Body of pancreas (tissue), 4 donors: ENCODE measurements at regions not wholly inside any gene's neighbourhood (a gene's known extent, or its start where the extent isn't known, plus 50 kb on each side); places are given as distances from the start of the nearest gene placed in this dataset.

Source experiments
- ATAC-seq: fragments of 150-250 bp; one replicate; pipeline ENCODE4 v1.9.1; 2016
- DNase-seq, 4 donors: peaks; one replicate each; pipeline ENCODE4 v3.0.0-alpha.2; 2019
- H3K27ac ChIP-seq, 4 donors: fragments of 200-600 bp; sonication (generic); 1 replicate in 3 of 4; 2 replicates in 1 of 4; pipeline versions ENCODE4 v1.5.1 to v1.6.1; 2016 to 2019; ENCODE audit warnings: mild to moderate bottlenecking in 1 of 4, mixed read lengths in 1 of 4, moderate library complexity in 1 of 4
- H3K27me3 ChIP-seq, 2 donors: fragments of 200-600 bp; sonication (generic); one replicate each; pipeline ENCODE4 v1.6.0; 2016; ENCODE audit warnings: mild to moderate bottlenecking in 1 of 2
- H3K36me3 ChIP-seq, 2 donors: fragments of 200-600 bp; sonication (generic); replicated peaks in 1 of 2; 2 replicates each; pipeline ENCODE4 v1.5.1; 2016; ENCODE audit warnings: low read depth in 2 of 2; ENCODE audit not compliant: insufficient read depth in 1 of 2
- H3K4me1 ChIP-seq: fragments of 200-600 bp; sonication (generic); one replicate; pipeline ENCODE4 v1.6.0; 2016
- H3K4me3 ChIP-seq, 2 donors: fragments of 200-600 bp; sonication (generic); 1 replicate in 1 of 2; 2 replicates in 1 of 2; pipeline ENCODE4 v1.5.1; 2016 to 2019
- H3K9me3 ChIP-seq, 3 donors: fragments of 200-600 bp; sonication (generic); 1 replicate in 2 of 3; 2 replicates in 1 of 3; pipeline ENCODE4 v1.5.1; 2016
- POLR2A ChIP-seq, 3 donors: fragments of 450-650 bp; IDR thresholded peaks; one replicate each; pipeline ENCODE4 v1.6.1; 2016; ENCODE audit warnings: antibody characterized with exemption in 3 of 3, mild to moderate bottlenecking in 2 of 3
- WGBS, 2 donors: methylation state at CpG; one replicate each; pipeline ENCODE4 v1.1.5; 2017; 5-methylcytosine and 5-hydroxymethylcytosine counted together
- intact Hi-C: fragments of 100-400 bp; cut with DNase I; formaldehyde crosslinking; loops from one replicate; pipeline ENCODE4 v1.15.1; 2023
- TF ChIP-seq, protein P1 (sequence below), 7 experiments: fragments of 450-650 bp in 4 of 7; fragments of 200-600 bp in 3 of 7; sonication (generic) in 3 of 7; IDR thresholded peaks; one replicate each; pipeline ENCODE4 v1.5.1; 2016 to 2019; ENCODE audit warnings: antibody characterized with exemption in 7 of 7

DNA sequence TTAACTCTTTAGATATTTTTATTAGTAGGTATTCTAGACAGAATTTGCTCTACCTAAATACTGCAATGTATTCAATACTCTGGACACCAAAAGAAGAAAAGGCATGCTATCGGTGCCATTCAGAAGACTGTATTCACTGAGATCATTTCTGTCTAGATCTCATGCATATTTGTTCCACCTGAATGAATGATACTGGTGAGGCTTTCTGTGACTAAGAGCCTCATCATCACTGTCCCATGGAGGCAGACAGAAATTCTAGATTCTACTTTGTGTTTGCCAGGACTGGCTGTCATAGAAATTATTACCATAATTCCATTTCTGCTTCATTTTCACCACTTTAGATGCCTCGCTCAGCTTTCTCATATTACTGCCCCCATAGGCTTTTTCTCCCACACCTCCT, 340.7 kb downstream of the MBD2 start:
- Histone ChIP-seq H3K9me3 (no peaks in the 10 kb centered on the region), H3K27ac (no peak overlapping the region), H3K4me3 (no peak overlapping the region), H3K36me3 (no peaks in the 10 kb centered on the region), H3K27me3 (no peaks in the 10 kb centered on the region), H3K4me1 (no peaks in the 10 kb centered on the region)
- DNase-seq (no peak), ATAC-seq (no peak)
- intact Hi-C loops, result no loop called here
- WGBS, 2 donors, result 68 to 82% methylated on average over 2 of the region's 2 CpGs
- TF ChIP-seq POLR2A (IDR thresholded peaks at IDR 0.05), result no peak
- TF ChIP-seq, protein P1, sequence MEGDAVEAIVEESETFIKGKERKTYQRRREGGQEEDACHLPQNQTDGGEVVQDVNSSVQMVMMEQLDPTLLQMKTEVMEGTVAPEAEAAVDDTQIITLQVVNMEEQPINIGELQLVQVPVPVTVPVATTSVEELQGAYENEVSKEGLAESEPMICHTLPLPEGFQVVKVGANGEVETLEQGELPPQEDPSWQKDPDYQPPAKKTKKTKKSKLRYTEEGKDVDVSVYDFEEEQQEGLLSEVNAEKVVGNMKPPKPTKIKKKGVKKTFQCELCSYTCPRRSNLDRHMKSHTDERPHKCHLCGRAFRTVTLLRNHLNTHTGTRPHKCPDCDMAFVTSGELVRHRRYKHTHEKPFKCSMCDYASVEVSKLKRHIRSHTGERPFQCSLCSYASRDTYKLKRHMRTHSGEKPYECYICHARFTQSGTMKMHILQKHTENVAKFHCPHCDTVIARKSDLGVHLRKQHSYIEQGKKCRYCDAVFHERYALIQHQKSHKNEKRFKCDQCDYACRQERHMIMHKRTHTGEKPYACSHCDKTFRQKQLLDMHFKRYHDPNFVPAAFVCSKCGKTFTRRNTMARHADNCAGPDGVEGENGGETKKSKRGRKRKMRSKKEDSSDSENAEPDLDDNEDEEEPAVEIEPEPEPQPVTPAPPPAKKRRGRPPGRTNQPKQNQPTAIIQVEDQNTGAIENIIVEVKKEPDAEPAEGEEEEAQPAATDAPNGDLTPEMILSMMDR (IDR thresholded peaks at IDR 0.05), result no peak

DNA sequence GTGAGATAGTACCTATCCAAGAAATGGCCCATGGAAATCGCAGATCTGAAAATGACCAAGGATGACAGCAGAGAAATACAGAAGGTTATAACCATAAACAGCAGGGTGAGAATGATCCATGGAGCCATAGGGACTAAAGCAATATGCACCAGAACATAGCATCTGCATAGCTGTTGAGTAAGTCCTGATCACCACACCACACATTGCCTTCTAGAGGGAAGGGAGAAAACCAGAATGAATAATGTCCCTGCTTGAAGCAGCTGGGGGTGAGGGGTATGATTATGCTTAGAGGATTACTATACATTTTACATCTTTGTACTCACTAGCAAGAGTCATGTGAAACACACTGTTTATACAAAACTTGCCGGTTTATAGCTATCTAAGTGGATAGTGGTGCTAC, 350.4 kb downstream of the MBD2 start:
- Histone ChIP-seq H3K36me3 (no peaks in the 10 kb centered on the region), H3K4me1 (no peaks in the 10 kb centered on the region), H3K9me3 (no peaks in the 10 kb centered on the region), H3K27ac (no peak overlapping the region), H3K4me3 (no peak overlapping the region), H3K27me3 (no peaks in the 10 kb centered on the region)
- TF ChIP-seq, protein P1 (IDR thresholded peaks at IDR 0.05), result no peak
- 65 to 74% methylated on average over 2 of the region's 2 CpGs for WGBS, 2 donors
- ATAC-seq (no peak), DNase-seq (no peak)
- intact Hi-C loops, result no loop called here

GRCh38 chr18:53864770-53865169, 359.7 kb downstream of the MBD2 start:
- no peak overlapping the region for H3K27ac ChIP-seq
- WGBS, 2 donors, result 42 to 48% methylated on average over 5 of the region's 5 CpGs

DNA sequence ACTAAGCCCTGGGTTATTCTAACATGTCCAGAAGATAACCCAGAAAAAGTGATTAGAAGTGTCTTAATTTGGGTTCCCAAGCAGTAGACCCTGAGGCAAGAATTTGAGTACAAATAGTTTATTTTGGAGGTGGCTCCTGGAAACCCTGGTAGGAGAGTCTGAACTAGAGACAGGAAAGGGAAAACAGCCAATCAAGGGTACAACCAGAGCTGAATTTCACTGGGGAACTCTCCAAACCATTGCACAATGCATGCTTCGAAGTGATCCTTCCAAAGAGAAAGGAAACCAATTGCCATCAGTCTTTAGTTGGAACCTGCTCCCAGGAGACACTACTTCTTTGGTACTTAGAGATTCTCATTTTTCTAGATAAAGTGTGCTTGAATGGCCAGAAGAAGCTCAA, 361.5 kb downstream of the MBD2 start:
- DNase-seq (no peak), ATAC-seq (no peak)
- no peaks in the 10 kb centered on the region for H3K9me3 ChIP-seq
- no peak overlapping the region for H3K27ac ChIP-seq
- TF ChIP-seq, protein P1 (IDR thresholded peaks at IDR 0.05), result no peak
- TF ChIP-seq POLR2A (IDR thresholded peaks at IDR 0.05), result no peak
- 40 to 64% methylated on average over 1 of the region's 1 CpG for WGBS, 2 donors
- H3K4me1 ChIP-seq, result no peaks in the 10 kb centered on the region
- H3K36me3 ChIP-seq, result no peaks in the 10 kb centered on the region
- intact Hi-C loops, result no loop called here
- H3K4me3 ChIP-seq, result no peak overlapping the region
- no peaks in the 10 kb centered on the region for H3K27me3 ChIP-seq

More at GRCh38 chr18:53864770-53865169, 359.7 kb downstream of the MBD2 start:
- ATAC-seq (no peak), DNase-seq (no peak)
- Histone ChIP-seq H3K4me1 (no peaks in the 10 kb centered on the region), H3K9me3 (no peaks in the 10 kb centered on the region), H3K27me3 (no peaks in the 10 kb centered on the region), H3K36me3 (no peaks in the 10 kb centered on the region), H3K4me3 (no peak overlapping the region)
- TF ChIP-seq, protein P1 (IDR thresholded peaks at IDR 0.05), result no peak
- no peak for TF ChIP-seq POLR2A (IDR thresholded peaks at IDR 0.05)
- intact Hi-C loops, result no loop called here

DNA sequence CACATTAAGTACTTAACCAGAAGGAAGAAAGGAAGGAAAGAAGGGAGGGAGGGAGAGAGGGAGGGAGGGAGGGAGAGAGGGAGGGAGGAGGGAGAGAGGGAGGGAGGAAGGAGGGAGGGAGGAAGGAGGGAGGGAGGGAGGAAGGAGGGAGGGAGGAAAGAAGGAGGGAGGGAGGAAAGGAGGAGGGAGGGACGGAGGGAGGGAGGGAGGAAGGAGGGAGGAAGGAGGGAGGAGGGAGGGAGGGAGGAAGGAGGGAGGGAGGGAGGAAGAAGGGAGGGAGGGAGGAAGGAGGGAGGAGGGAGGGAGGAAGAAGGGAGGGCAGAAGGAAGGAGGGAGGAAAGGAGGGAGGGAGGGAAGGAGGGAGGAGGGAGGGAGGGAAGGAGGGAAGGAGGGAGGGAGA, 363.3 kb downstream of the MBD2 start:
- Histone ChIP-seq H3K36me3 (no peaks in the 10 kb centered on the region), H3K9me3 (no peaks in the 10 kb centered on the region), H3K4me3 (no peak overlapping the region), H3K4me1 (no peaks in the 10 kb centered on the region), H3K27ac (no peak overlapping the region), H3K27me3 (no peaks in the 10 kb centered on the region)
- ATAC-seq (no peak), DNase-seq (no peak)
- intact Hi-C loops, result no loop called here
- no CpG with 5 or more reads among the region's 1 CpG for WGBS, 2 donors
- TF ChIP-seq, protein P1 (IDR thresholded peaks at IDR 0.05), result no peak
- TF ChIP-seq POLR2A (IDR thresholded peaks at IDR 0.05), result no peak
